GM23338 (cell line): ENCODE measurements at regions not wholly inside any gene's neighbourhood (a gene's known extent, or its start where the extent isn't known, plus 50 kb on each side); places are given as distances from the start of the nearest gene placed in this dataset.

Experiments
- CREB1 ChIP-seq: fragments of 250-450 bp; sonication (Bioruptor Pico); IDR thresholded peaks from 2 replicates; pipeline ENCODE4 v1.5.0; 2020; ENCODE audit warnings: low read depth, mild to moderate bottlenecking, moderate library complexity
- CTCF ChIP-seq, 2 experiments: fragments of 200-600 bp in 1 of 2; sonication (generic) in 1 of 2; conservative IDR thresholded peaks; 2 replicates each; pipeline versions ENCODE4 v1.5.1 to v1.6.1; 2016 to 2017; ENCODE audit warnings: antibody characterized with exemption in 2 of 2, low read depth in 2 of 2, mild to moderate bottlenecking in 2 of 2, moderate library complexity in 1 of 2
- ETS1 ChIP-seq: IDR thresholded peaks from 2 replicates; pipeline ENCODE4 v1.6.1; 2016; ENCODE audit warnings: antibody characterized with exemption
- EZH2 ChIP-seq: fragments of 200-600 bp; sonication (generic); IDR thresholded peaks from one replicate; pipeline ENCODE4 v1.8.0; 2017; ENCODE audit warnings: antibody characterized with exemption, mild to moderate bottlenecking, low read depth; ENCODE audit not compliant: unreplicated experiment
- EZH2phosphoT487 ChIP-seq: fragments of 200-600 bp; sonication (generic); IDR thresholded peaks from one replicate; pipeline ENCODE4 v1.8.1; 2018; ENCODE audit warnings: antibody characterized with exemption; ENCODE audit not compliant: unreplicated experiment
- JUNB ChIP-seq: IDR thresholded peaks from one replicate; pipeline ENCODE4 v1.6.1; 2016; ENCODE audit warnings: antibody characterized with exemption; ENCODE audit not compliant: unreplicated experiment
- NANOG ChIP-seq: IDR thresholded peaks from 2 replicates; pipeline ENCODE4 v1.6.1; 2016; ENCODE audit warnings: antibody characterized with exemption, borderline replicate concordance
- POLR2AphosphoS5 ChIP-seq: IDR thresholded peaks from 2 replicates; pipeline ENCODE4 v1.6.1; 2016; ENCODE audit warnings: antibody characterized with exemption, low read depth
- REST ChIP-seq: IDR thresholded peaks from one replicate; pipeline ENCODE4 v1.6.1; 2018; ENCODE audit warnings: antibody characterized with exemption; ENCODE audit not compliant: unreplicated experiment
- STAT1 ChIP-seq: IDR thresholded peaks from one replicate; pipeline ENCODE4 v1.6.1; 2016; ENCODE audit warnings: antibody characterized with exemption; ENCODE audit not compliant: unreplicated experiment
- ZNF114 ChIP-seq: fragments of 250-450 bp; sonication (Bioruptor Pico); IDR thresholded peaks from 2 replicates; pipeline ENCODE4 v1.5.0; 2020; ENCODE audit warnings: mild to moderate bottlenecking, moderate library complexity
- ZNF331 ChIP-seq: fragments of 250-450 bp; sonication (Bioruptor Pico); IDR thresholded peaks from 2 replicates; pipeline ENCODE4 v1.5.0; 2020; ENCODE audit warnings: low read depth, mild to moderate bottlenecking, moderate library complexity
- ZNF462 ChIP-seq: fragments of 250-450 bp; sonication (Bioruptor Pico); IDR thresholded peaks from 2 replicates; pipeline ENCODE4 v1.5.0; 2020; ENCODE audit warnings: mild to moderate bottlenecking, moderate library complexity

- TF ChIP-seq CTCF (conservative IDR thresholded peaks at IDR 0.05; ENCODE audit: low read depth in 2 of 2) (no peak), CREB1 (no peak), EZH2 (no peak), POLR2AphosphoS5 (no peak), JUNB (no peak), EZH2phosphoT487 (no peak), ZNF331 (no peak), NANOG (no peak), STAT1 (no peak), REST (no peak), ETS1 (no peak), ZNF462 (CRISPR knock-in tag) (no peak), ZNF114 (CRISPR knock-in tag) (no peak)
Measured at GRCh38 chrX:477441-478012, 90.8 kb upstream of the PPP2R3B start.
